AG09319 (cell line): ENCODE measurements at regions not wholly inside any gene's neighbourhood (a gene's known extent, or its start where the extent isn't known, plus 50 kb on each side); places are given as distances from the start of the nearest gene placed in this dataset.

Experiments
- DNase-seq: peaks from one replicate; pipeline ENCODE4 v3.0.0-alpha.2; 2010; ENCODE audit warnings: low read depth; ENCODE audit errors: extremely low read depth
- TF ChIP-seq, protein P1 (sequence below): IDR thresholded peaks from 2 replicates; pipeline ENCODE4 v1.5.1; 2011; ENCODE audit warnings: low read depth, mild to moderate bottlenecking, inconsistent platforms, low read length, moderate library complexity

DNA sequence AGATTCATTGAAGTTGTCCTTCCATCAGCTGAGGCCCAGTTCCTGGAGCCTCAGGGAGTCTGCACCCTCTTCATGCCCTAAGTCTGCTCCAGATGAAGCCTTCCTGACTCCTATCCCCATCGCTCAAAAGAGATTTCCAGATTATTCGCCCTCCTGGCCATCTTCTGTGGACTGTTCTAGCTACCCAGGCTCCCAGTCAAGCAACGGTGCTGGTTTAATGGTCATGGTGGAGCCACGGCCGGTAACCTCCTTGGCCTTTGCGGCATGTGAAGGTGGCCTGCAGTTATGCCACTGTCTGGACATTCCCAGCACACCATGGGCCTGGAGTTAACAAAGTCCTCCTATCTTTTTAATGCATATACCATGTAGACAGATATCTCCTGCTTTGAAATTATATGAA is 140.1 kb upstream of the ASB18 start:
- TF ChIP-seq, protein P1, sequence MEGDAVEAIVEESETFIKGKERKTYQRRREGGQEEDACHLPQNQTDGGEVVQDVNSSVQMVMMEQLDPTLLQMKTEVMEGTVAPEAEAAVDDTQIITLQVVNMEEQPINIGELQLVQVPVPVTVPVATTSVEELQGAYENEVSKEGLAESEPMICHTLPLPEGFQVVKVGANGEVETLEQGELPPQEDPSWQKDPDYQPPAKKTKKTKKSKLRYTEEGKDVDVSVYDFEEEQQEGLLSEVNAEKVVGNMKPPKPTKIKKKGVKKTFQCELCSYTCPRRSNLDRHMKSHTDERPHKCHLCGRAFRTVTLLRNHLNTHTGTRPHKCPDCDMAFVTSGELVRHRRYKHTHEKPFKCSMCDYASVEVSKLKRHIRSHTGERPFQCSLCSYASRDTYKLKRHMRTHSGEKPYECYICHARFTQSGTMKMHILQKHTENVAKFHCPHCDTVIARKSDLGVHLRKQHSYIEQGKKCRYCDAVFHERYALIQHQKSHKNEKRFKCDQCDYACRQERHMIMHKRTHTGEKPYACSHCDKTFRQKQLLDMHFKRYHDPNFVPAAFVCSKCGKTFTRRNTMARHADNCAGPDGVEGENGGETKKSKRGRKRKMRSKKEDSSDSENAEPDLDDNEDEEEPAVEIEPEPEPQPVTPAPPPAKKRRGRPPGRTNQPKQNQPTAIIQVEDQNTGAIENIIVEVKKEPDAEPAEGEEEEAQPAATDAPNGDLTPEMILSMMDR: no peak
- DNase-seq: no peak

DNA sequence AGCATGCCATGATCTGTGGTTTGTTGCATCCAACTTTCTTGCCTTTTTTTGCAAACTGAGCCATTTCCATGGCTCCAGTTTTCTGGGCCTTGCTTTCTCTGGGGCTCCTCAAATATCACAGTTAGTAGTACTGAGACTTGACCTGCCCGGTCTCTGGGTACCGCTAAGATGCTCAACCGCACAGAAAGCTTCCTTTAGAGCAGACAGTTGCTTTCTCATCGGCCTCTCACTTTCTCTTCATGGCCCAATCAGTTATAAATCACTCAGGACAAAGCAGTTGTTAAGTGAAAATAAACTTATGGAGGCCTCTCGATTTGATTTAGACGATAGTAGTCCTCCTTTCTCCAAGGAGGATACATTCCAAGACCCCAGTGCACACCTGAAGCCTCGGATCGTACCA is 141.2 kb upstream of the ASB18 start:
- TF ChIP-seq, protein P1: no peak
- no peak for DNase-seq

DNA sequence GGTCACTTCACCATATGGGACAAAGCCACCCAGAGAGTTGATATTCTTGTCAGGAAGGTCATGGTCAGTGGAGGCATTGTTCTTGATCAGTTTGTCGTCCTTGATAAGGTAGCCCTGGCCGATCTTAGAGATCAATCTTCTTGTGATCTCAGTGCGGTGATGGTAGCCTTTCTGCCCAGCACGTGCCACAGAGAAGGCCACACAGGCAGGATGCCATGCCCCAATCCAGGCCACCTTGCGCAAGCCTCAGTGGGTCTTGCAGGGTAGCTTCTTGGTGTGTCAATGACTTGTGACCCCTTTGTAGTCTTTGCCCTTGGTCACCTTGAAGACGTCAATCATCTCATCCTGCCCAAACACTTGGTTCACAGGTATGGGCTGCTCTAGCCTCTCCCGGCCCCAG is 143.9 kb upstream of the ASB18 start:
- TF ChIP-seq, protein P1: no peak
- DNase-seq: no peak

DNA sequence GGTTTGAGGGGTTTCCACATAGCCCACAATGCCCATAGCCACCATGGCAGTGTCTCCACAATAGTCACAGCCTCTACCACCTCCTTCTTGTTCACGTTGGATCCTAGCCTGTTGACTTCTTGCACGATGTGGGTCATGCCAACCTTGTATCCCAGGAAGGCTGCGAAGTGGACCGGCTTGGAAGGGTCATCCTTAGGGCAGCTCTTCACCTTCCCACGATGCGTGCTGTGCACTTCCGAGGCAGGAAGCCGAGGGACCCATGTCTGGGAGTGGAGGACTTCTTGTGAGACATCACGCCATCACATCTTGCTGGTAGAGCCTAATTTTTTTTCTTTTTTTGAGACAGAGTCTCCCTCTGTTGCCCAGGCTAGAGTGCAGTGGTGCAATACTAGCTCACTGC is 144.6 kb upstream of the ASB18 start:
- DNase-seq: no peak
- TF ChIP-seq, protein P1: no peak

DNA sequence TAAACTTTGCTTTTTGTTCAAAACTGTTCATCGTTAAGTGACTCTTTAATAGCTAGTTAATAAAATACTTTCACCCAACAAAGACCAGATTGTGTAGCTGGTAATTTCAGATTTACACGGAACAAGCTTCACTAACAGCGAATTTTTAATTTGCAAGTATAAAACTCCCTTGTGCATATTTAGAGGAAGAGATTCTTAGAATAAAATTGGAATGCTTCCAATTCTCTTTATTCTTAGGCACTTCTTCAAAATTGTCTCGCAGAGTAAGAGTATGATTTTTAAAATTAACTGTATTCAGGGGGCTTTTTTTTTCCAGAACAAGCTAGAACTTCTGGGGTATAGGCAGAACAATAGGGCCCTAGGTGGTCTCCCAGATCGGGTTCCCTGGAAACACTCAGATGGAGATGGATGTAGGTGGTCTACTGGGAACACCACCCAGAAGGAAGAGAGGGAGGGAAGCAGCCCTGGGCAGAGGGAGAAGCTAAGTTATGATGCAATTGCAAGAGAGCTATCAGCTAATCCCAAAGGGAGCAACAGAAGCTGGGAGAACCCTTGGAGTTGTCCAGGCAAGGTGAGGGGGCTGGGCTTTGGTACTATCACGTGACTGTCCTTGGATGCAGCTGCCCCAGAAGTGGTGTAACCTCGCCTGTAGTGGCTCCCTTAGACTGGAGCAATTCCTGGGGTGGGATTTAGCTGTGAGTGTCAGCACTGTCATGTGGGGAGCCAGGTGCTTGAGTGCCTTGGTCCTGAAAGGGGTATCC is 151.7 kb upstream of the ASB18 start:
- TF ChIP-seq, protein P1: no peak
- no peak for DNase-seq

DNA sequence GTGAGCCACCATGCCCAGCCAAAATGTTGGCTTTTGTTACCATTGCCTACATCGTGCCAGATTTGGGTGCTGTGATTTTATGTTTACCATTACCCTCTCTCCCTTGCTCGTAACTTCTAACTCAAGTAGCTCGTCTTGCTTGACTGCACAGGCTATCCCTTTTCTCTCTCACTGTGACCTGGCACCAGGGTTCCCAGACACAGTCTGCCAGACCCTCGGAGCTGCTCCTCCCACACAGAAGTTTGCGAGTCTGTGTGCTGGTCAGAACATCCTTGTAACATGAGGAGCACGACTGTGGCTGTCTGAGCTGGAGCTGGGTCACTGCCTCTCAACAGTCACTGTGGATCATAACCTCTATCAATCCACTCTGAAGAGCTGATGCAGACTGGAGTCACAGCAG is 152.5 kb upstream of the ACKR3 start:
- TF ChIP-seq, protein P1: no peak

DNA sequence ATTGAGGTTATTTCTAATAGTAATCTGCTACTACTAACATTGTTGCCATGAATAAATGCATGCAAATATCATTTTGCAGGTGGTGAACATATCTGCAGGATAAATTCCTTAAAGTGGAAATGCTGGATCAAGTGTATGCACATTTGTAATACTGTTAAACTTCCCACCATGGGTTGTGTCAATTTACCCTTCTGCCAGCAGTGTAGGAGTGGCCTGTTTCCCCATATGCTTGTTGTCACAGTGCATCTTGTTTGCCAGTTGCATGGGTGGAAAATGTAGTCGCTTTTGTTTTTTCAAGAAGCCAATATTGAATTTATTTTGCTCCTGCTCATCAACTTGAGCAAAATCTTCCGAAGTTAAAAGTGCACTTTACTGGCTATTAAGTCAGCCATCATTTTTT is 139.0 kb upstream of the ACKR3 start:
- TF ChIP-seq, protein P1: no peak
- DNase-seq: no peak

More for the DNA sequence above, 152.5 kb upstream of the ACKR3 start:
- no peak for DNase-seq
